ENCODE measurements at regions not wholly inside any gene's neighbourhood (a gene's known extent, or its start where the extent isn't known, plus 50 kb on each side); places are given as distances from the start of the nearest gene placed in this dataset.
"Not testable (repeated sequence)": the region's sequence is repeated elsewhere in the genome, so short reads cannot be mapped to it uniquely, and the experiment has no call there.

DNA sequence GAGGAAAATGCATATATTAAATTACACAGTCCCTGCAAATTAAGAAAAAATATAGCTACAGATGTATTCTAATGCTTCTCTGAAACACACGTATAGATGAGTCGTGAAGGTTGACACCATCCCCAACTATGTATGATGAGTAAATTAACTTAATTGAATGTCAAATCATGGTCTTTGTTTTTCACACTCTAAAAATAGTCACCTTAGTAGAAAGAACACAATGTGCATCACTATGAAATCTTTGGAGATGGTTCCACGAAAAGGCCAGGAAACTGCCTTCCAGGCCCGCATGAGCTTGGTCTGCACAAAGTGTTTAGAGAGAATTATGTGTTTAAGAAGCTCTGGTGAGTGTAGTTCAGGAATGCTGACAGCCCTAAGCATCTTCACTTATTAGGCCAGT, 313.4 kb upstream of the IL12A start:
- peaks cover 2% of the 10 kb centered on the region for H3K27me3 Mint-ChIP-seq (ENCODE audit: unreplicated experiment)
- TF ChIP-seq, protein P1, sequence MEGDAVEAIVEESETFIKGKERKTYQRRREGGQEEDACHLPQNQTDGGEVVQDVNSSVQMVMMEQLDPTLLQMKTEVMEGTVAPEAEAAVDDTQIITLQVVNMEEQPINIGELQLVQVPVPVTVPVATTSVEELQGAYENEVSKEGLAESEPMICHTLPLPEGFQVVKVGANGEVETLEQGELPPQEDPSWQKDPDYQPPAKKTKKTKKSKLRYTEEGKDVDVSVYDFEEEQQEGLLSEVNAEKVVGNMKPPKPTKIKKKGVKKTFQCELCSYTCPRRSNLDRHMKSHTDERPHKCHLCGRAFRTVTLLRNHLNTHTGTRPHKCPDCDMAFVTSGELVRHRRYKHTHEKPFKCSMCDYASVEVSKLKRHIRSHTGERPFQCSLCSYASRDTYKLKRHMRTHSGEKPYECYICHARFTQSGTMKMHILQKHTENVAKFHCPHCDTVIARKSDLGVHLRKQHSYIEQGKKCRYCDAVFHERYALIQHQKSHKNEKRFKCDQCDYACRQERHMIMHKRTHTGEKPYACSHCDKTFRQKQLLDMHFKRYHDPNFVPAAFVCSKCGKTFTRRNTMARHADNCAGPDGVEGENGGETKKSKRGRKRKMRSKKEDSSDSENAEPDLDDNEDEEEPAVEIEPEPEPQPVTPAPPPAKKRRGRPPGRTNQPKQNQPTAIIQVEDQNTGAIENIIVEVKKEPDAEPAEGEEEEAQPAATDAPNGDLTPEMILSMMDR (IDR thresholded peaks at IDR 0.05; ENCODE audit: partially characterized antibody, unreplicated experiment): no peak
- no peaks in the 10 kb centered on the region for H3K36me3 Mint-ChIP-seq (ENCODE audit: unreplicated experiment)
- no peaks in the 10 kb centered on the region for H3K4me1 Mint-ChIP-seq (ENCODE audit: low read depth, unreplicated experiment)
- H3K4me3 Mint-ChIP-seq (ENCODE audit: unreplicated experiment): no peak overlapping the region
- no peak overlapping the region for H3K27ac Mint-ChIP-seq (ENCODE audit: unreplicated experiment)
- no peak for DNase-seq
- no peaks in the 10 kb centered on the region for H3K9me3 Mint-ChIP-seq (ENCODE audit: unreplicated experiment)

DNA sequence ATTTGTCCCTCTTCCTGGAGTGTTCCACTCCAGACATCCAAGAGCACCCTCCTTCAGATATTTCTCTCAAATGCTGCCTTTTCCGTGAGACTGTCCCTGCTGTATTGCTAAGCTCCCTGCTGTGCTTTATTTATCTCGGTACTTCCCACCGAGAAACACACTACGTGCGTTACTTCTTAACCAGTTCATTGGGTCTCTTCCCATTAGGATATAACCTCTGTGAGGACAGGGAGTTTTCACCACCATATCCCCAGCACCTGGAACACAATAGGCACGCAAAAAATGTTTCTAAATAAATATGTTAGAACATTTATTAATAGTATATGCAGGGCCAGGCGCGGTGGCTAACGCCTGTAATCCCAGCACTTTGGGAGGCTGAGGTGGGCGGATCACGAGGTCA, 308.7 kb upstream of the IL12A start:
- no peaks in the 10 kb centered on the region for H3K4me1 Mint-ChIP-seq (ENCODE audit: low read depth, unreplicated experiment)
- H3K4me3 Mint-ChIP-seq (ENCODE audit: unreplicated experiment): no peak overlapping the region
- TF ChIP-seq, protein P1 (IDR thresholded peaks at IDR 0.05; ENCODE audit: partially characterized antibody, unreplicated experiment): no peak
- peaks cover 2% of the 10 kb centered on the region for H3K27me3 Mint-ChIP-seq (ENCODE audit: unreplicated experiment)
- H3K9me3 Mint-ChIP-seq (ENCODE audit: unreplicated experiment): no peaks in the 10 kb centered on the region
- no peaks in the 10 kb centered on the region for H3K36me3 Mint-ChIP-seq (ENCODE audit: unreplicated experiment)
- DNase-seq: no peak
- H3K27ac Mint-ChIP-seq (ENCODE audit: unreplicated experiment): no peak overlapping the region

DNA sequence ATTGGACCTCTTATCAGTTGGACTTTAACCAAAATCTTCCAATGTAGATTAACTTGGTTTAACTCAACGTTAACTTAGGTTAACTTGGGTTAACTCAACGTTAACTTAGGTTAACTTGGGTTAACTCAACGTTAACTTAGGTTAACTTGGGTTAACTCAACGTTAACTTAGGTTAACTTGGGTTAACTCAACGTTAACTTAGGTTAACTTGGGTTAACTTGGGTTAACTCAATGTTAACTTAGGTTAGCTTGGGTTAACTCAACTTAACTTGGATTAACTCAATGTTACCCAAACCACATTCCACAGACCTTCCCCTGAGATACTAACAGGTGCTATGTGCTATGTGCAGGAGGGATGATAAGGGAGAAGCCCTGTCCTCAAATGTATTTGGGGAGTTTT, 306.9 kb upstream of the IL12A start:
- not testable (repeated sequence) for H3K36me3 Mint-ChIP-seq (ENCODE audit: unreplicated experiment); H3K27ac Mint-ChIP-seq (ENCODE audit: unreplicated experiment); H3K27me3 Mint-ChIP-seq (ENCODE audit: unreplicated experiment); H3K9me3 Mint-ChIP-seq (ENCODE audit: unreplicated experiment); H3K4me3 Mint-ChIP-seq (ENCODE audit: unreplicated experiment); DNase-seq; H3K4me1 Mint-ChIP-seq (ENCODE audit: low read depth, unreplicated experiment)

DNA sequence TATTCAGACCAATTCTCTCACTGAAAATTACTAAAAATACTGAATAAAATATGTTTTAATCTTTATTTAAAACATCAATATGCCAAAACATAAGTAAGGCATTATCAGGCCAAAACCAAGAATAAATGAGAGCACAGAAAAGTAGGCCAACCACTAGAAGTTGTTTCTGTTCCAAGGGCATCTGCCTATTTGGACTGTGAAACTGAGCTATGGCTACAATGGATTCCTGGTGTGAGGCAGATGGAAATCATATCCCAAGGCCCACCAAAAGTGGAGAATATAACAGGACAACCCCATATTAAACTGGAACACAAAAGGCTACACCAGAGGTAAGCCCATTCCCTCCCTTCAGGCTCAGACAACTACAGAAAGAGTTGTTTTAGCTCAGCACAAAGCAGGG, 302.8 kb upstream of the IL12A start:
- peaks cover 2% of the 10 kb centered on the region for H3K27me3 Mint-ChIP-seq (ENCODE audit: unreplicated experiment)
- no peaks in the 10 kb centered on the region for H3K36me3 Mint-ChIP-seq (ENCODE audit: unreplicated experiment)
- no peaks in the 10 kb centered on the region for H3K4me1 Mint-ChIP-seq (ENCODE audit: low read depth, unreplicated experiment)
- H3K9me3 Mint-ChIP-seq (ENCODE audit: unreplicated experiment): no peaks in the 10 kb centered on the region
- no peak for DNase-seq
- TF ChIP-seq, protein P1 (IDR thresholded peaks at IDR 0.05; ENCODE audit: partially characterized antibody, unreplicated experiment): no peak
- H3K4me3 Mint-ChIP-seq (ENCODE audit: unreplicated experiment): no peak overlapping the region
- no peak overlapping the region for H3K27ac Mint-ChIP-seq (ENCODE audit: unreplicated experiment)

DNA sequence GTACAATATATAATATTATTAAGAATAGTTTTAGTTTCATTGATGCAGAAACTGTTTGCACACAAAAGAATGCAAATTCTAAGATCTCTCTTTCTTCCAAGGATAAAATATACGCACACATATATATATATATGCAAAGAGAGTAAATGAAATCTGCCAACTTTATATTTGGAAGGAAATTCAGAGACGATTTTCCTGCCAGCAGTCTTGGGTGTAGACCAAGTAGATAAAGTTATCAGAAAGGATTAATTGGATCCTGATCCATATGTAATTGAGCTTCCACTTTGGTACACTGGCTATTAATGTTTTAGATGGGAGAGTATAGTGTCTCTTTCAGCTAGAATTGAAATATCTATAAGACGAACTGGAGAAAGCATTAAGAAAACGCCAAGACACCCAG, 295.4 kb upstream of the IL12A start:
- Mint-ChIP-seq H3K4me1 (ENCODE audit: low read depth, unreplicated experiment) (no peaks in the 10 kb centered on the region), H3K27ac (ENCODE audit: unreplicated experiment) (no peak overlapping the region), H3K9me3 (ENCODE audit: unreplicated experiment) (peaks cover 3% of the 10 kb centered on the region), H3K36me3 (ENCODE audit: unreplicated experiment) (no peaks in the 10 kb centered on the region), H3K27me3 (ENCODE audit: unreplicated experiment) (no peaks in the 10 kb centered on the region), H3K4me3 (ENCODE audit: unreplicated experiment) (no peak overlapping the region)
- DNase-seq: no peak
- TF ChIP-seq, protein P1 (IDR thresholded peaks at IDR 0.05; ENCODE audit: partially characterized antibody, unreplicated experiment): no peak
